Activated naive CD8-positive, alpha-beta T cell treated with anti-CD3 and anti-CD28 coated beads, Interleukin-2, amount 50 U/mL, for 24 hours (primary cell): ENCODE measurements at regions not wholly inside any gene's neighbourhood (a gene's known extent, or its start where the extent isn't known, plus 50 kb on each side); places are given as distances from the start of the nearest gene placed in this dataset.
"Not testable (repeated sequence)": the region's sequence is repeated elsewhere in the genome, so short reads cannot be mapped to it uniquely, and the experiment has no call there.

Experiments
- ATAC-seq: fragments of 150-1000 bp; cut with Tn5 transposase; one replicate; pipeline ENCODE4 v1.10.0; 2021
- DNase-seq: peaks from one replicate; pipeline ENCODE4 v3.0.0; 2021
- H3K27ac Mint-ChIP-seq: one replicate; pipeline ENCODE4 v1.8.0; 2021; ENCODE audit warnings: mild to moderate bottlenecking, mixed read lengths
- H3K27me3 Mint-ChIP-seq: one replicate; pipeline ENCODE4 v1.8.0; 2021; ENCODE audit warnings: mixed read lengths
- H3K36me3 Mint-ChIP-seq: one replicate; pipeline ENCODE4 v1.8.0; 2021; ENCODE audit warnings: low read depth, mixed read lengths
- H3K4me1 Mint-ChIP-seq: one replicate; pipeline ENCODE4 v1.8.0; 2021; ENCODE audit warnings: mixed read lengths
- H3K4me3 Mint-ChIP-seq: one replicate; pipeline ENCODE4 v1.8.0; 2021; ENCODE audit warnings: mild to moderate bottlenecking, moderate library complexity, mixed read lengths
- H3K9me3 Mint-ChIP-seq: one replicate; pipeline ENCODE4 v1.8.0; 2021; ENCODE audit warnings: mixed read lengths

DNA sequence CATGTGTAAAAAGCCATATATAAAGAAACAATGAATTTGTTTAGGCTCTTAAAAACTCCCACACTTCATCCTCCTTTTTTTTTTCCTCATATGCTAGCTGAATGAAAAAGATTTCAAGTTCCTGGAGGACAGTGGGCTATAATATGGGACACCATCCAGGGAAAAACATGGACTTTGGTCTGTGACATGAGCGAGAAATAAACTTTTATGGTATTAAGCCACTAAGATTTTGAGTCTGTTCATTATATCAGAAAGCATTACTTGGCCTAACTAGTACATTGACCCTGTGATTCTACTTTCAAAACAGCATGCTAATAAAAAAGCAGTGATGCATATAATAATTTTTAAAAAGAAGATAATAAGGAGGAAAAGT lies 392.3 kb upstream of the CAMK1G start:
- no peak for ATAC-seq
- Mint-ChIP-seq H3K4me3 (no peak overlapping the region), H3K4me1 (no peaks in the 10 kb centered on the region), H3K36me3 (no peaks in the 10 kb centered on the region), H3K27me3 (no peaks in the 10 kb centered on the region), H3K9me3 (peaks cover 13% of the 10 kb centered on the region), H3K27ac (no peak overlapping the region)
- DNase-seq, result no peak

DNA sequence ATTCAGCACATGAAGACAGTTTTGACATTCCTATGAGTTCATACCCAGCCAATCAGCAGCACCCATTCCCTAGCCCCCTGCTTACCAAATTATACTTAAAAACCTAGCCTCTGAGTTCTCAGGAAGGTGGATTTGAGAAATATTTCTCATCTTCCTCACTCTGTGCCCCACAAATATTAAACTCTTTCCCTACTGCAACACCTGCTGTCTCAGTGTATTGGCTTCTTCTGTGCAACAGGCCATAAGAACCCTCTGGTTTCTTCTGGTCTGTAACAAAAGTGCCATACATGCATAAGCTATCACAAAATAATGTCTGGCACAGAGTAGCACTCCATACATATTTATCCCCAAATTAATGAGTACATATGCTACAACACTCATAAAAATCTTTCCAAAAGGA lies 387.4 kb upstream of the CAMK1G start:
- Mint-ChIP-seq H3K4me1 (no peaks in the 10 kb centered on the region), H3K9me3 (peaks cover 22% of the 10 kb centered on the region), H3K36me3 (peaks cover 3% of the 10 kb centered on the region), H3K4me3 (no peak overlapping the region), H3K27ac (peak overlapping the region; percentile 21), H3K27me3 (no peaks in the 10 kb centered on the region)
- no peak for ATAC-seq
- no peak for DNase-seq

DNA sequence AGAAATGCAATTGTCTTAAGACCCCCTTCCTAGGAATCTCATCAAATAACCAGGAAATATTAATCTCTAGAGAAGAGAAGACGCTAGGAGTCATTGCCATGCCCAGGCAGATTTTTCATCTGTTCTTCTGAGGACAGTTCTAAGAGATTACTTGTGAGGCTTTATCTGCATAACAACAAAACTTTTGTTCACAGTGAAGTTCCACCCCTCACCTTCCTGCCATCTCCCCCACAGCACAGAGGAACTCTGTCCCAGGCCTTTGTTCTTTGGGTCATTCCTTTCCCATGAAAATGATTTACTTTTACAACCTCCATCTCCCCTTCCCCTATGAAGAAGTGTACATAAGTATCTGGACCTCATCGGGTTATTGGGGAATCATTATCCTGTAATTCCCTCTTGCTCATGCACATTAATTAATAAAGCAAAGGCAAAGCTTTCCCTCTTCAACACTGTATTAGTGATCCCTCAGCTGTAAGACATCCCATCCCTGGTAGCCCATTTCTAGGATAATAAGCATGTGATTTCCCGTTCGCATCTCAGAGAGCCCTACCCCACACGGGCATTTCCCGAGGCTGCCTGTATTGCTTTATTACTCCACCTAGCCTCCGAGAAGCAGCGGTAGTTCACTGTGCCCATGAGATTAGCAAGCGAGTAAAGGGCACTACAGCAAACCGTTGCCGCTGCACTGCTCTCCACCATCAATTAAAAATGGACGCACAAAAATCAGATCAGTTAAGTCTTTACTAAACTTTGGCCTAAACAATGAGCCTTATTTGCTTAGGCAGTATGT lies 384.4 kb upstream of the CAMK1G start:
- H3K27ac Mint-ChIP-seq, result no peak overlapping the region
- H3K4me3 Mint-ChIP-seq, result no peak overlapping the region
- H3K4me1 Mint-ChIP-seq, result no peaks in the 10 kb centered on the region

DNA sequence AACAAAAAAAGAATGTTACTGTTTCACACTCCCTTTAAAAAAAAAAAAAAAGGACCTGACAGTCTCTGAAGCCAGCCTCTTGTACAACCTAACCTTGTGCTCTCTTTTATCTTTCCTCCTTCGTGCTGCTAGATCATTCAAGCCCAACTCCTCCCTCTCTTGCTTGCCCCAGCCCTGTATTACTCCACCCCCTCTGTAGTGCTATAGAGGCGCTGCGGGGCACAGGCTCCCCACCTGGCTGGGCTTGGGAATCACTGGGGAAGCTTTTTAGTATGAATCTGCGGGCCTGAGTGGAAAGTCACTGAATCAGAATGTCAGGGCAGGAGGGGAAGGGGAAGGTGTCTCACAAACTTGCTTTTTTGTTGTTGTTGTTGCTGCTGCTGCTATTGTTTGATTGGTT lies 383.7 kb upstream of the CAMK1G start:
- Mint-ChIP-seq H3K4me1 (no peaks in the 10 kb centered on the region), H3K36me3 (peaks cover 3% of the 10 kb centered on the region), H3K4me3 (no peak overlapping the region), H3K27me3 (peaks cover 2% of the 10 kb centered on the region), H3K9me3 (peaks cover 21% of the 10 kb centered on the region), H3K27ac (no peak overlapping the region)
- DNase-seq (no peak), ATAC-seq (no peak)

More for the DNA sequence above, 384.4 kb upstream of the CAMK1G start:
- ATAC-seq (no peak), DNase-seq (no peak)
- Mint-ChIP-seq H3K36me3 (peaks cover 3% of the 10 kb centered on the region), H3K27me3 (no peaks in the 10 kb centered on the region), H3K9me3 (peaks cover 22% of the 10 kb centered on the region)

- H3K4me3 Mint-ChIP-seq, H3K27ac Mint-ChIP-seq, ATAC-seq, H3K36me3 Mint-ChIP-seq, DNase-seq, H3K9me3 Mint-ChIP-seq, H3K4me1 Mint-ChIP-seq: not testable (repeated sequence)
- H3K27me3 Mint-ChIP-seq, result peaks cover 15% of the 10 kb centered on the region
These were observed 381.2 kb upstream of the CAMK1G start for GRCh38 chr1:209202321-209202720.

- Mint-ChIP-seq H3K4me1 (peaks cover 3% of the 10 kb centered on the region), H3K9me3 (no peaks in the 10 kb centered on the region), H3K27ac (no peak overlapping the region), H3K36me3 (no peaks in the 10 kb centered on the region), H3K4me3 (no peak overlapping the region), H3K27me3 (peaks cover 22% of the 10 kb centered on the region)
- DNase-seq, result no peak
- no peak for ATAC-seq
These were observed 380.5 kb upstream of the CAMK1G start for GRCh38 chr1:209202830-209203532.

- ATAC-seq, result no peak
- Mint-ChIP-seq H3K27ac (no peak overlapping the region), H3K4me3 (no peak overlapping the region), H3K36me3 (no peaks in the 10 kb centered on the region), H3K27me3 (peaks cover 26% of the 10 kb centered on the region), H3K4me1 (peaks cover 3% of the 10 kb centered on the region), H3K9me3 (no peaks in the 10 kb centered on the region)
- DNase-seq, result no peak
These were observed 380.0 kb upstream of the CAMK1G start for GRCh38 chr1:209203533-209203895.

DNA sequence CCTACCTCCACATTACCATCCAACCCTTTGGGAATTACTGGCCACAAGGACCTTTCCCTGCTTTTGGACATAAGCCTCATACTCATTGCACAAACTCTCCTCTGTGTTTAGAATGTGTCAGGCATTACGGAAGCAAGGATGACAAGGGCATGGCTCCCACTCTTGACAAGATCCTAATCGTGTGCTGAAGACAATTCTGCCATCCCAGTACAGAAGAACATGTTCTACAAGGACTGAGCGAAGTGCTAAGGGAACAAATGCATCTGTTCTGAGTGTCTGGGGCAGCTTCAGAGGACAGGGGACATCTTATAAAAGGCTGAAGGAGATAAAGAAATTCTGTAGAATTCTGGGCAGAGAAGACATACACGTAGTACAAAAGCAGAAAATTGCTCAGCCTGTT lies 378.5 kb upstream of the CAMK1G start:
- ATAC-seq (no peak), DNase-seq (no peak)
- Mint-ChIP-seq H3K4me3 (no peak overlapping the region), H3K36me3 (no peaks in the 10 kb centered on the region), H3K4me1 (peaks cover 3% of the 10 kb centered on the region), H3K9me3 (no peaks in the 10 kb centered on the region), H3K27ac (no peak overlapping the region), H3K27me3 (peaks cover 35% of the 10 kb centered on the region)

DNA sequence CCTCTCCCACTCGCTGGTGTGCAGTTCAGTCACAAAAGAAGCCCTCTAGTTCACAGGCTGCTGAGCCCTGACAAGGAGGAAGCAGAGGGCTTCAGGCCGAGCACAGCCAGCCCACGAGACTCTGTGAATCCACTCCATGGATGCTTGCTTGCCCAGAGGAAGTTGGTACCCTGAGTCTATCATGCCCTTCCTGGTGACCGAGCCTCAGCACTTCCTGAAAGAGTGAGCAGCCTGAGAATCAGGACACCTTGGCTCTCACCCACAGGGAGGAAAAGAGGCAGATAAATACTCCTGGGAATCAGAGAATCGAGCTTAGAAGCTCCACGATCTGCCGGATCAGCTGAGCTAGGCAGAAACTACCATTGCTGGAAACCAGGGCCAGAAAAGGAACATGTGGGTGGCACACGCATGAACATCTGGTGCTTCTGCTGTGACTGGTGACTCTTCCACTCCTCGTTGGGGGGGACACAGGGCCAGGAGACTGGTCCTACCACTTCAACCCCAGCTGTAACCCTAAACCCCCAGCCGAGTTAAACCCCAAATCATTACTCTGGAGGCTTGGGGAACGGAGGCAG lies 376.3 kb upstream of the CAMK1G start:
- Mint-ChIP-seq H3K9me3 (no peaks in the 10 kb centered on the region), H3K27me3 (peaks cover 35% of the 10 kb centered on the region), H3K4me1 (peaks cover 3% of the 10 kb centered on the region), H3K36me3 (no peaks in the 10 kb centered on the region), H3K27ac (no peak overlapping the region), H3K4me3 (no peak overlapping the region)
- no peak for ATAC-seq
- DNase-seq, result no peak

DNA sequence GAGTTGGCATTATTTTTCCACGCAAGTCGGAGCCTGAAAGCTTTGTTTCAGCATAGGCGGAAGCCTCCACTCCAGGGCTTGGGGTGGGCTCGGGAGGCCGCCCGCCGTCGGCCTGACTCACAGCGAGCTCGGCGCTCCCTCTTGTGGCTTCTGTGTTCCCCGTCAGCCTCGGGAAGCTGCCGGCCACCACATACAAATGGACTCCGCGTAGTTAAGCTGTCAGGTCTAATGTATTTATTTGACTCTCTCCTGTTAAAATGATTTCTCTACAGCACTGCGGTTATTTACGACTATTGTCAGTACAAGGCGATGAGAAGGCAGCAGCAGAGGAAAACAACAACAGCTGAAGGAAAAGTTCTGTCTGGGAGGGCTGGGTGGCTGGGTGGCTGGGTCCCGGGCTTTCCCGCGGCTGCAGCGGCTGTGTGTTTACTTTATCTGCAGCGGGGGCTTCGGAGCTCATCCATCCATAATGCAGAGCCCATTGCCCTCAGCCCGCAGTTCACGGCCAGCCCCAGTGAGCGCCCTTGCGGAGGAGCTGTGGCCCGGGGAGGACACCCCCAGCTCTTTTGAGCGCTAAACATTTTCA lies 375.7 kb upstream of the CAMK1G start:
- Mint-ChIP-seq H3K27me3 (peaks cover 38% of the 10 kb centered on the region), H3K4me3 (no peak overlapping the region), H3K27ac (no peak overlapping the region), H3K9me3 (no peaks in the 10 kb centered on the region), H3K36me3 (no peaks in the 10 kb centered on the region), H3K4me1 (peaks cover 3% of the 10 kb centered on the region)
- ATAC-seq (peak; percentile 67), DNase-seq (peak; percentile 41)

DNA sequence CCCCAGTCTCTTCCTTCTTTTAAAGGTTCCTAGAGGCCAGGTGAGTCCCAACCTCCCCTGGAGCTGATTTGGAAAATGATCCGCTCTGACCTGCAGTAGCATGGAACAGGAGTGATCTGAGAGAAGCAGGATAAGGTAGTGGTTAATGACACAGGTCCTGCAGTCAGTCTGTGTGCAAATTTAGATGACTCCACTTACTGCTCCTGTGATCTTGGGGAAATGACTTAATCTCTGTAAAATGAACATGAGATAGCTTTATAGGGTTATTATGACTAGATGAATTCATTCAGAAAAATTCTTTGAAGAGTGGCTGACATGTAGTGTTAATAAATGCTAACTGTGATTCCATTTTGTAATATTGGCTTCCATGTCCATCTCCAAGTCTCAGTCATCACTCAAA lies 374.9 kb upstream of the CAMK1G start:
- H3K9me3 Mint-ChIP-seq, result no peaks in the 10 kb centered on the region
- H3K36me3 Mint-ChIP-seq, result no peaks in the 10 kb centered on the region
- H3K27ac Mint-ChIP-seq, result no peak overlapping the region
- H3K4me1 Mint-ChIP-seq, result peaks cover 3% of the 10 kb centered on the region
- H3K27me3 Mint-ChIP-seq, result peaks cover 38% of the 10 kb centered on the region
- no peak for DNase-seq
- no peak overlapping the region for H3K4me3 Mint-ChIP-seq
- no peak for ATAC-seq

- H3K27me3 Mint-ChIP-seq, result peaks cover 15% of the 10 kb centered on the region
These were observed 369.5 kb upstream of the CAMK1G start for GRCh38 chr1:209213989-209214388.

DNA sequence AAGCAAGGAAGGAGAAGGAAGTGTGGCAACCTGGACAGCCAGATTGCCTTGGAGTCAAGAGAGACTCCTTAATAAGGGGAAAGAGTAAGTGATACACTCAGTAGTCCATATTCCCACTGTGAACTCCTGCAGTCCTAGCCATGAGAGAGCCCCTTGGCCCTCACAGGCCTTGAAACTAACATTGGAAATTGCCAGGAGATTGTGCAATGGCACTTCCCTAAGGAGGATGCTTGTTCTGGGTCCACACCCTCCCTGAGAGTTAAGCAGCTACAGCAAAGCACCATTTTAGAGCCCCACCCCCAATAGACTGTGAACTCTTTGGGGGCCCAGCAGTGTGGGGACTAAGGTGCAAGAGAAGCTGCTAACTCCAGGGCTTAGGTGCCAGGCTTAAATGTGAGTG lies 367.7 kb upstream of the CAMK1G start:
- H3K4me1 Mint-ChIP-seq, result no peaks in the 10 kb centered on the region
- no peak overlapping the region for H3K27ac Mint-ChIP-seq
- no peaks in the 10 kb centered on the region for H3K9me3 Mint-ChIP-seq
- peaks cover 12% of the 10 kb centered on the region for H3K27me3 Mint-ChIP-seq
- DNase-seq (no peak), ATAC-seq (no peak)
- no peaks in the 10 kb centered on the region for H3K36me3 Mint-ChIP-seq
- no peak overlapping the region for H3K4me3 Mint-ChIP-seq

More at GRCh38 chr1:209213989-209214388, 369.5 kb upstream of the CAMK1G start:
- no peaks in the 10 kb centered on the region for H3K9me3 Mint-ChIP-seq
- no peaks in the 10 kb centered on the region for H3K36me3 Mint-ChIP-seq
- H3K4me1 Mint-ChIP-seq, result no peaks in the 10 kb centered on the region
- H3K27ac Mint-ChIP-seq, result no peak overlapping the region
- DNase-seq (no peak), ATAC-seq (no peak)
- H3K4me3 Mint-ChIP-seq, result no peak overlapping the region

DNA sequence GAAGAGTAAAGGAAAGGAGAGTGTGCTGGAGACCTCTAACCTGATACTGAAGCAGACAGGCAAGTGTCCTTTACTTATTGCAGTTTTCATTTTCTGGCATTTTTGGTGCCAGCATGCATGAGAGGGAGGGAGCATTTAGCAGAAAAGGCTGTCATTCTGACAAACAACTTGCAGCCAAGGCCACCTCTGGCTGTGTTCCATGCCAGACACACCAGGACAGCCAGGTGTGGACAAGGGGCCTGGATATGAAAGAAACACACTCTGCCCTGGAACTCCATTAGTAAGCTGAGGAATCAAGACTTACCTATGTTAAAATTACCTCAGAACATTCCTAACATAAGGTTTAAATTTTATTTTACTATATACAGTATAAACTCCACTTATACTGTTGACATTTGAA lies 365.4 kb upstream of the CAMK1G start:
- no peaks in the 10 kb centered on the region for H3K36me3 Mint-ChIP-seq
- H3K9me3 Mint-ChIP-seq, result no peaks in the 10 kb centered on the region
- H3K4me1 Mint-ChIP-seq, result no peaks in the 10 kb centered on the region
- ATAC-seq, result no peak
- no peak for DNase-seq
- H3K4me3 Mint-ChIP-seq, result no peak overlapping the region
- H3K27ac Mint-ChIP-seq, result no peak overlapping the region
- peaks cover 11% of the 10 kb centered on the region for H3K27me3 Mint-ChIP-seq

DNA sequence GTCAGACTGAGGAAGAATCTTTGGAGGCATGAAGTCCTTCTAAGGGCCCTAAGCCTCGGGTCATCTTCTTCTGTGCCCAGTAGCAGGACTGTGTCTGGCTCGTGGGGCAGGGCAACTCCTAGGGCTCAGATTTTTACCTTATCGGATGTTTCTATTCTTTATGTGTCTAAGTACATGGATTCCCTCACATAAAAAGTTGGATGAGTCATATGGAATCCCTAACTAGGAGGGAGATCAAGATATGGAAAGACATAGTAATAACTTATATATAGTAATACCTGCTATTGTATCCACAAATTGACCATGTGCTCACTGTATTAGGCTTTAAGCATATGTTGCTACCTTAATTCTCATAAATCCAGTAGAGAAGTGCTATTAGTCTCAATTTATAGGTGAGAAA lies 364.5 kb upstream of the CAMK1G start:
- Mint-ChIP-seq H3K4me3 (no peak overlapping the region), H3K9me3 (no peaks in the 10 kb centered on the region), H3K27ac (no peak overlapping the region), H3K36me3 (no peaks in the 10 kb centered on the region), H3K4me1 (no peaks in the 10 kb centered on the region), H3K27me3 (peaks cover 8% of the 10 kb centered on the region)
- DNase-seq, result no peak
- no peak for ATAC-seq
